NCI-H526 (cell line): ENCODE measurements at regions not wholly inside any gene's neighbourhood (a gene's known extent, or its start where the extent isn't known, plus 50 kb on each side); places are given as distances from the start of the nearest gene placed in this dataset.

Experiments used
- DNase-seq, 2 experiments: peaks; one replicate each; lab custom pipeline; 2025; lab: John Stamatoyannopoulos, UW

DNA sequence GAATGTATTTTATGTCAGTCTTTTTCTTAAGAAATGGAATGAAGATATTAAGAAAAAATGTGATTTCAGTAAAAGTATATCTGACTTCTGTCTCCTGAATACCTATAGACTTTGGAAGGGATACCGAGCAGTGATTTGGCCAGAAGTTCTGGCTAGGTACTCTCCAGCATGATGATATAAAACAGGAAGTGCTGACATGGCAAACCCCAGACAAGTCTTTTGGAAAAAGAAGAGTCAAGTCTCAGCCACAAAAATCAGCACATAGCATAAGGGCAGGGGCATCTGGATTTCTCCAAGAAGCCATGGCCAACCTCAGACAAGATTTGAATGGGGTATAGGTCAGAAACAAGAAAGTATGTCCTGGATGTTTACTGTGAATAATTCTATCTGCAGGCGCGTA, 643.3 kb upstream of the ARRDC4 start:
- DNase-seq, result no peak

DNA sequence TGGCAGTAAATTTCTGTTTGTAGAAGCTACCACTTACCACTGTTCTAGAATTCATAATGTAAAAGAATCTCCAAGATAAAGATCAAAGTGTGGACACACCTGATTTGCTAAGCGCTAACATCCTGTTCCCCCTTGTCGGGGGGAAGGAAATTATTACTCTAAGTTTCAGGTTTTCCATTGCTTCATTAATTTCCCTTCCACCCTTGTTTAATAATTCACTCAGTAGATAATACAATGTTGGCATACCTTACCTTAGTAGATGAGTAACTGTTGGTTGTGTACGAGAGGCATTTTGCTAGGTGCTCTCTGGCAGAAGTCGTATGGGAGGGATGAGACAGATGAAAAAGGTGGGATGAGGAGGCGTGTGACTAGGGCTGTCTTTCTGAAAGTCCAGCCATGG, 641.2 kb upstream of the ARRDC4 start:
- no peak for DNase-seq

DNA sequence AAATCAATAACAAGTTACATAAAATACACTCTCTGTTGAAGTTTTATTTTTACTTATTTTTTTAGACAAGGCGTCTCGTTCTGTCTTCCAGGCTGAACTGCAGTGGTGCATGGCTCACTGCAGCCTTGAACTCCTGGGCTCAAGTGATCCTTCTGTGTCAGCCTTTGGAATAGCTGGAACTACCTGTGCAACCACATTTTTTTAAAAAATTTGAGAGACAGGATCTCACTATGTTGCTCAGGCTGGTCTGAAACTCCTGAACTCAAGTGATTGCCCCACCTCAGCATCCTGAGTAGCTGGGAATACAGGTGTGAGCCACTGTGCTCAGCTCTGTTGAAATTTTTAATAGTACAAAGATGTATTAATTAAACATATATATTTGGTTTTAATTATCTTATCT, 614.3 kb upstream of the ARRDC4 start:
- no peak for DNase-seq

DNA sequence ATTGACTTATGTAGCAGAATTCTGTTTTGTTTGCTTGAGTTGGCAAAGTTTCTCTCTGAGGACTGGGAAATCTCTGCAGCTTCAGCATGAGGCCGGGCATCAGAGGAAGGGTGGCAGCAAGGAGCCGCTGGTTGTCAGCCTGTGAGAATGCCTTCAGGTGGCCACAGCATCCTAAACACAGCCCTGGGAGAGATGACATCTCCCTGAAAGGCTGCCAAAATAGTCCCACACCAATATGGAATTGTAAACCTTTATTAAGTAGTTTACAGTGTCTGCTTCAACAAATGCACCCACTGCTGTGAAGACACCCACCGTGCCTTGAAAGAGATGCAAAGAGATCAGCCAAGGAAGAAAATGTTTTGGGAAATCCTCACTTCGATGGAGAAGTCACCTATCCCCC, 609.7 kb upstream of the ARRDC4 start:
- no peak for DNase-seq

DNA sequence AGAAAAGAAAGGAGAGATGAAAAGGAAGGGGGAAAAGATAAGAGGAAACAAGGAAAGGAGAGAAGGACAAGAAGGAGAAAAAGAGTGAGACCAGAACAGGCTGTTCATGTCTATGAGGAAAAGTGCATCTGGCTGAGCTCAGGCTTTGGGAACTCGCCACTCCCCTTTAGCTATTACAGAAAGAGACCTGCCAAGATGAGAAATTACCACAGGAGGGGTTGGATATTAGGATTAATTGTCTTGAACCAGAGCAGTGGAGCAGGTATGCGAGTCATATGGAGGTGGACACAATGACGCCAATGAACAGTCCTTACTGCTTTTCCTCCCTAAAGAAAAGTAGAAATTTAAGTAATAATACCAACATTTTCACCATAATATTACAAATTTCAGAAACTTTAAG, 577.0 kb upstream of the ARRDC4 start:
- DNase-seq, result no peak

DNA sequence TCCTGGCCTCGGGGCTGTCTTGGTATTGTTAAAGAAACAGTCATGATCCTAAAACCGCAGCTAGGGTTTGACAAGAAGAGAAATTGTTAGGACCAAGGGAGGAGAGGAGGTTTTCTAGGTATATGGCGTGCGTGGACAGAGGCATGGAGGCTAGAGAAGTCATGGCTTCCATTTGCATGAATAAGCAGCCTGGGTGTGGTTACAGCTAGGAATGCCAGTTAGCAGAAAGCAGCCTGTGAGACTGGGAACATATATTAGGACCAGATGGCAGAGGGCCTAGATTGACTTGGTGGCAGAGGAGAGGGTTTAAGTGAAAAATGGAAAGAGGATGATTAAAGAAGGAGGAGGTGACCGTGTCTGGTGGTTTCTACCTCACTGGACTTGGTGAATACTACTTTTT, 573.6 kb upstream of the ARRDC4 start:
- DNase-seq, result no peak

DNA sequence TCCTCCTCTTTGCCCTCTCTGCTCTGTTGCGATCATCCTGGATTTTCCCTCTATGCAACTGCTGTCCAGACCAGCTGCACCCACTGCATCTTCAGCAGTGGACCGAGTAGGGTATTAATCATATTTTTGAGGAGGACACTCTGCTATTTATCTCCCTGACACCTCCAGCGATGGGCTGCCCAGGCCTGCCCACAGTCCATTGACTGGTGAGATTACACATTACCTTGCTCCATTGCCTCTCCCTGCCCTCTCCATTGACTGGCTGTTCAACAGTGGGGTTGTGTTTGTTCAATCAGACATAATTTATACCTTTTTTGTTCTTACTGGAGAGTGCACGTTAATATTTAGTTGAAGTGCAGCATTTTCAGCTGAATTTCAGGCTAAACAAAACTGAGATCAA, 559.3 kb upstream of the ARRDC4 start:
- DNase-seq, result no peak

DNA sequence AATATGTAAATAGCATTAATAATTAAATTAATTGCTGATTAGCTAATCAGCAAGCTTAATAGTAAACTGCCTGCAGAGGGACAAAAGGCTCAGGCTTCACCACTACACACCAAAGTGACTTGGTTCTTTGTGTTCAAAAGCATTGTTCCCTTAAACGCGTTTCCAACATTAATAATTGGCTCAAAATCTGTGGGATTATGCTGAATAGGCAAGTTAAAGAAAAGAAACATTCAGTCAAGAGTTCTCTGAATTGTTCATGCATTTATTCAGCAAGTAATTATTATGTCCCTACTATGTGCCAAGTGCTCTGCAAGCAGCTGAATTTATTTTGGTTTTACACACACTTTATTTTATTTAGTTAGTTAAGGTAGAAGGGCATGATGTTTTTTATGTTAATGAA, 558.5 kb upstream of the ARRDC4 start:
- DNase-seq, result no peak

DNA sequence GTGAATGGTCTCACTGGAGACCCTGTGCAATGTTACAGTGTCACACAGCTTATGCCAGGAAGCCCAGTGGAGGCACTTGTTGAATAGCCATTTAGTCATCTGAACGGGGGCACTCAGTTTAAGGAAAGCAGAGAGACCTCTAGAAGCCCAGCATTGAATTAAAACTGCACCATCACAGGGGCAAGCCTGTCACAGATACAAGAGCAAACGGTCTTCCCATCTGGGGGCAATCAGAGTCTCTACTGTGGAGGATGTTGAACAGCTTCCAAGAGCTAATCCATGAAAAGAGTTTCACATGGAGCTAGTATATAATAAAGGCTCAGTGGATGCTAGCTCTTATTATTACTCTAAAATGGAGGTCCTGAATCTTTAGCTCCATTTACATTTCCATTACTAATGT, 553.7 kb upstream of the ARRDC4 start:
- no peak for DNase-seq

DNA sequence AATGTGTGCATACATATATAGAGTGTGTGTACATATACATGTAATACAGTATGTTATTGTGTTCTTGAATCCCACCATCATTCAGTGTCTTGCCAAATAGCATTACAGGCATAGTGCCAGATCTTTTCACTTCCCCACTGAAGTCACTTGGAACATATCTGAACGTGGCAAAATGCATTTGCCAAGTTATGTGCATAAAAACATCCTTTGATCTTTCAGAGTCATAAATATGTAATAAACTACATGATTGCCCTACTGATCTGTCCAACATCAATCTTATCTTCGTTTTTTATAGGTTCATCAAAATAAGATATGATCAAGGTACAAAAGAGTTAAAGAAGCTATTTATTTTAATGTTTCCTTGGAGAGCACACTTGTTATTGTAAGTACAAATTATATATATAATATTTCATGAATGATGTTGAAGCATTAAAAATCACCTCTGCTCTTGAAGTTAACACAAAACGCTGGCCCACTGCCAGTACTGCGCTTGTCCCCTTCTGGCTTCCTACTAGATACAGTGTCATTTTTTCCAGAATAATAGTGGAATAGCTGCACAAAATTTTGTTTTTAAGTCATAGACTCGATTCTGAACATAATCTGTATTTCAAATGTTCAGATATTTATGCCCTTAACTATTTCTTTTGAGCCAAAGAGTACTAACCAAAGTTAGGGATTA, 549.5 kb upstream of the ARRDC4 start:
- no peak for DNase-seq

DNA sequence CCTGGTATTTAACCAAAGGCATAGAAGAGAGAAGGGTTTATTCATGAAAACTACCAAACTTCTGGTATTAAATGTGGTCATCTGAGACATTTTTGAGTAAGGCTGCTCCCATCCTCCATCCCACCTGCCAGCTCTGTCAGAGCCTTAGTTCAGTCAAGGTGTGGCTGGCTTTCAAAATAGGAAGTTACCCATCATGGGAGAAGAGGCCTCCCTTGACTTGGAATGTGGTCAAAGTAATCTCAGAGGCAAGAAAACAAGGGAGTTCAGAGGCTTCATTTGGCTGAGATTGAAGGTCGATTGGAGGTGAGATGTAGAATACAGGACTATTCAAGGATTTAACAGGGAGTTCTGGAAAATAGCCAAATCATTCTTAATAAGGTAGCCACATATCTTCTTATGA, 540.4 kb upstream of the ARRDC4 start:
- DNase-seq, result no peak

DNA sequence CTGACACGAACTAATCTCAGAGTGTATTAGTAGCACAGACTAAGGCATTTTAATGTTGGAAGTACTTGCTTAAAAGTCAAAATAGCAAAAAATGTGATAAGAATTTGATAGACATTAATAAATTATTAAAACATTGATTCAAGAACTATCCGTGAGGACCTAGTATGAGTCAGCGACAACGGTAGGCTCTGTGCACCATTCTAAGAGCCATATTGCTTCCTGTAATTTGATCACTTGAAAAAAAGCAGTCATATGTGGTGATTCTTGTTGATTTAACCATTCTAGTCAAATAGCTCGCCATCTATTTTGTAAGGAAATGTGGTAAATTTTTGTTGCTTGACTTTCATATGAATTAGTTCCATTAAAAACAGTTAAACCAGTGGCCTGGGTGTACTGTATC, 534.9 kb upstream of the ARRDC4 start:
- no peak for DNase-seq

DNA sequence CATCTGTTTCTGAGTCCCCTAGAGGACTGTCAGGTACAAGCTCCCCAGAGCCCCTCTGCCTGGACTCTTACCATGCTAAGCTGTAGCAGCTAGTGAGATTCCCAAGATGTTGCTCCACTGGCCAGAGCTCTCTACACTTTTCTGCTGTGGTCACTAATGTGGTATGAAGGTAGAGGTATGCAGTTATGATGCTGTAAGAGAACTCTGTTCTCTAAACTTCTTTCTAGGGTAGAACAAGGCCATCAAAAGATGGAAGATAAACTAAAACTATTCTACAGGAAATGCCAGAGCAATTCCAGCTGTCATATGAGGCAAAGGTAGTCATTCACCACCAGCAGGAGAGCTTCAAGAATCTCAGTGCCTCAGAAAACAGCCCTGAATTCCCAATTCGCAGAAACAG, 517.4 kb upstream of the ARRDC4 start:
- no peak for DNase-seq

DNA sequence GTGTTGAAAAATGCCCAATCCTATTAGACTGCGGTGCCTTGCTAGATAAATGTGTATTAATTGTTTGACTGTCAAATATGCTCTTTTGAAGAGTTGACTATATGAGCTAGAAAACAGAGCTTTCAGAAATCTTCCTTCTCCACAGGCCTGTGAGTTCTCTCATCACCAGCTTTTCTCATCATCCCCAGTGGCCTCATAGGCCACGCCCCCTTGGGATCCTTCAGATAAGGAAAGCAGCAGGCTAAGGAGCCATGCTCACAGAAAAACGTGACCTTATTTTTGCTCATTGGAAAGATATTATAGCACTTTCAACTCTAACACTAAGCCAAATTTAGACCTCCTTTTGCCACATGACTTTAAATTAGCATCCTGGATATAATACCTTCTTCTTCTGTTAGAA, 514.4 kb upstream of the ARRDC4 start:
- no peak for DNase-seq

DNA sequence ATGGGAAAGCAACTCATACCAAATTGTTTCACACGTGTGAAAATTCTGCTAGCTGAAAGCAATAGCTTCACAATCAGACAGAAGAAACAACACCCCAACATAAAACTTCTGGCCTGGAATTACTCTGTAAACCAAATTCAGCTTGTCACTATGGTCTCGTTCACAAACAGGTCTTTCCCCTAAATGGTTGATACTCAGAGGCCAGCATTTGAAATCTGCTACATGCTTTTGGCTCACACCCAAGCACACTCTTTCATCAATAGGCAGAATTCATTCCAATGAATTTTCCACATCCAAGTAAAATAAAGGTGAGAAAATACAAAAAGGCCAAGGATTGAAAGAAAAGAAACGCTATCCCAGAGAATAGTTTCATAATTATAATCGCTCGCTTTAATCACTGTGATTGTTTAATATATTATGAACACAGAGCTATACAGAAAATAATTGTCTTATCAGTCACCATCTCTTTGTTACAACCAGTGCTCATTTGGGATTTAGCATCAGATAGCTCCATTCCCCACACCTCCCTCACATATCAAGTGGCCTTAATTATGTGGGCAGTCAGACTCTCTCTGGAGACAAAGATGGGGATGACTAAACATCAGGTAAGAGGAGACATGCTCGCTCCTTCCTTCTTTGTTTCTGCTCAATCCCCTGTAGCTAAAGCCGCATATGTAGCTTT, 503.8 kb upstream of the ARRDC4 start:
- no peak for DNase-seq

DNA sequence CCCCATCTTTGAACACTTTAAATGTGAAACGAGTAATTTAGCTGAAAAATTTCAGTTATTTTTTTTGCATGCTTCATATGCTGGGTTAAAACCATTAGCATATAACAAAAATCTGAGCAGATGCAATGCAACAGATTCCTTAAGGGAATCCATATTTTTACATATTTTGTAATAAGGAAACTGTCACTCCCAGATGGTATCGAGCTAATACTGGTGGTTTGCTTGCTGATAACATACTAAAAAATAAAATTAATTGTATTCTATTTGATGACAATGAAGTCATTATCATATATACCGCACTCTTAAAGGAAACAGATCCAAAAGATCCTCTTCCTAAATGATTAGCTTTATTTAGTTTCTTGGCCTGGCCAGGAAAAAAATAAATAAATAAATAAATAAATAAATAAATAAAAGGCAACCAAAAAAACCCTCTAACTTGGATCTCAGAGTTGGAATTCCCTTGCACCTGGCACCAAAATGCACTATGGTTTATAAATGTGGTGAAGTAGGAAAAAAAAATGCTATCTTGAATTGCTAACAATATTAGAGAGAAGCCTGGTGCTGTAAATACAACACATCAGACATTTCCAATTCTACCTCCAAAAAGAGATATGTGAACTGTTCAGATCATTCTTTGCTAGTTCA, 503.2 kb upstream of the ARRDC4 start:
- DNase-seq, result no peak

DNA sequence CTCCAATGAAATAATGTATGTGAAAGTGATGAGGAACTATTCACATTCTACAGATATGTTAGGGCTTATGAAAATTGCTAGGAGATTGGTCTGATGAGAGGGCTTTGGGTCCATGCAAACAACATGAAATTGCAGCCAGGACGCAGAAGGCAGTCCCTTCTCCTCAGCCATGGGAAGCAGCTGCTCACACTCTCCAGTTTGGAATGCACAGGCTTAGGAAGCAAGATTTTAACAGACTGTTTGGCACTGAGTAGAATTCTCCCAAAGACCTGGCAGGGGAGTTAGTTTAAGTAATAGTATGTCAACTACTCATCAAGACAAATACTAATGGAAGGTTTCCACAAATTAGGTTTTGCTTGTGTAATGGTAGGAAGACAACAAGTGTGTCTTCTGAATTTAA, 500.7 kb upstream of the ARRDC4 start:
- DNase-seq, result no peak

DNA sequence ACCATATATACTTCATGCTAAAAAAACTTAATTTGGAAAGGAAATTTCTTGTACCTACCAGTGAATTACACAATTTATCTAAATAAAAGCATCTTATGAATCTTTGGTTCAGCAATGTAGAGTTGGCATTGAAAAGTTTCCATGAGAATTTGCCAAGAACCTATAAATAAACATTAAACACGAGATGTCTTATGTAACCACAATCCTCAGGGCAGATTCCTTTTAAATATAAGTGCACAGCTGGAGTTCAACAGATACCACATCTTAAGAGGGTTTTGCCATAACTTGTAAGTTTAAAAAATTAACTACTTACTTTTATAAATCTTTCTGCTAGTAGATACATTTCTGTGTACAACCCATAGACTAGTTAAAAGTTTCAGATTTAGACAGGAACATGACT, 499.3 kb upstream of the ARRDC4 start:
- DNase-seq, result no peak

DNA sequence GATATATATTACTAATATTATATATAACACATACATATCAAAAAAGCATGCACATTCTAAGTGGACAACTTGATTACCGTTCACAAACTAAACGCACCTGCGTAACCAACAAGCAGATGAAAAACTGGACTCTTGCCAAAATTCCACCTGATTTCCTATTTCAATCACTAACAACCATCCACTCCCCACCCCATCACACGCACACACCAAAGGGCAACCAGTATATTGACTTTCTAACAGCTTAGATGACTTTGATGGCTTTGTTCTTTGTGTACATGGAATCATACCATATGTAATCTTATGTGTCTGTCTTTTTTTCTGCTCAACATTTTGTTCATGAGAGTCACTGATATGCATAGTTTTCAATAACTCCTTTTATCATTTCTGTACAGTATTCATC, 496.8 kb upstream of the ARRDC4 start:
- no peak for DNase-seq

DNA sequence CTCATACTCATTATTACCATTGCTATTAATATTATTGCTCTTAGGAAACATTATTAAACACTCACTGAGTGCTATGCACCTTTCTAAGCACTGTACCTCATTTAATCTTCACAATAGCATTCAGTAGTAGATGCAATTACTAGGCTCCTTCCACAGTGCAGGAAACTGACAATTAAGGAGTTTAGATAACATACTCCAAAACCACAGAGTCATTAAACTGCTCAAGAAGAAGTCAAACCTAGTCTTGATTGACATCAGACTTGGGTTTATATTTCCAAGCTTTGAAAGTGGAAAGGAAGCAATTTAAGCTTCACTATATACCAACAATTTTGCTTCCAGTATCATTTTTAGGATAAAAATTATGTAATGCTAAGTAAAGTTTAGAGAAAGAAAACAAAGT, 490.1 kb upstream of the ARRDC4 start:
- no peak for DNase-seq

DNA sequence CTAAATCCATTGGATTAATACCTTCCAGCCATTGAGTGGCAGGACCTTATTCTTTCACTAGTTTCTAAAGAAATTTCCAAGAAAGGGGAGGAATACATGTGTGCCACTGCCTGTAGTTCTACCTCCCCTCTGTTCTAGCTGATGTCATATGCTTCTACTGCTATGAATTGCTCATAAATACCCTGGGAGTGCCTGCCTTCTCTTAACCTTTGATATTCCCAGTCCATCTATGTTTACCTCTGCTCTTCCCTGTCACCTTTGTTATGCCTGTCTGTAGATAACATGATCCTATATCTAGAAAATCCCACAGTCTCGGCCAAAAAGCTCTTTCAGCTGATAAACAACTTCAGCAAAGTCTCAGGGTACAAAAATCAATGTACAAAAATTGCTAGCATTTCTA, 486.9 kb upstream of the ARRDC4 start:
- DNase-seq, result no peak

DNA sequence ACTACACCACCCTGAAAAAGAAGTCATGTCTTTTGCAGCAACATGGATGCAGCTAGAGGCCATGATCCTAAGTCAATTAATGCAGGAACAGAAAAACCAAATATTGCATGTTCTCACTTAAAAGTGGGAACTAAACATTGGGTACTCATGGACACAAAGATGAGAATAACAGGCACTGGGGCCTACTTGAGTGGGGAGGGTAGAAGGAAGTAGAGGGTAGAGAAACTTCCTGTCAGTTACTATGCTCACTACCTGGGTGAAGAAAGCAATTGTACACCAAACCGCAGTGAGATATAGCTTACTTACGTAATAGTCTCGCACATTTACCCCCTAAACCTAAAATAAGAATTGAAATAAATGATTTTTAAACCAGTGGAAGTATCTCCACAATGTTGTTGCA, 480.5 kb upstream of the ARRDC4 start:
- DNase-seq, result no peak

DNA sequence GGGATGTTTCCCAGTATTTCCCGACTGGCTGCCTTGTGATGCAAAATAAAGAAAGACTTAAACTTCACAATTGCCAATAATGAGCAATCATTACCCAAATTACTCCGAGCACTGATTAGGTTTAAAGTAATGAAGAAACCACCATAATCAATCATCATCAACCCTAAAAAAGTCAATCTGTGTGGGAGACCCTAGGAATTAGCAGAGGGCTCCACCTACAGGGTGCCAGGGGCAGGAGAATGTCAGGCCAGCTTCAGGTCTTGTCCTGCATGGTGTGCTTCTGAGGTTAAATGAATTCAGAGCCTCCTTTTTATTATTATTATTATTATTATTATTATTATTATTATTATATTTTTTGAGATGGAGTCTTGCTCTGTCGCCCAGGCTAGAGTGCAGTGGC, 478.0 kb upstream of the ARRDC4 start:
- DNase-seq, result no peak

DNA sequence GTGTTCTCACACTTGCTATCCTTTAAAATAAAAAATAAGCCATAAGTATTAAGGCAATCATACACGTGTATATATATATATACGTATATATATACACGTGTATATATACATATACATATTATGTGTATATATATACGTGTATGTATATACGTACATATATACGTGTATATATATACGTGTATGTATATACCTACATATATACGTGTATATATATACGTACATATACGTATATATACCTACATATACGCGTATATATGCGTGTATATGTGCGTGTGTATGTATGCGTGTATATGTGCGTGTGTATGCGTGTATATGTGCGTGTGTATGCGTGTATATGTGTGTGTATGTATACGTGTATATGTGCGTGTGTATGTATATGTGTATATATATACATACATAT, 477.3 kb upstream of the ARRDC4 start:
- DNase-seq, result no peak
